ENCODE measurements at regions not wholly inside any gene's neighbourhood (a gene's known extent, or its start where the extent isn't known, plus 50 kb on each side); places are given as distances from the start of the nearest gene placed in this dataset.

- TF ChIP-seq POLR2A (IDR thresholded peaks at IDR 0.05; ENCODE audit: low read depth, low read length) (no peak), TAF1 (IDR thresholded peaks at IDR 0.05; ENCODE audit: borderline replicate concordance, low read depth, low read length) (no peak), POLR2AphosphoS5 (IDR thresholded peaks at IDR 0.05; ENCODE audit: low read depth, low read length) (no peak)
Observed at GRCh38 chr21:35481005-35481404, 431.9 kb upstream of the RUNX1 start.

Measured in GM12892 (cell line).